ENCODE measurements at regions not wholly inside any gene's neighbourhood (a gene's known extent, or its start where the extent isn't known, plus 50 kb on each side); places are given as distances from the start of the nearest gene placed in this dataset.

DNA sequence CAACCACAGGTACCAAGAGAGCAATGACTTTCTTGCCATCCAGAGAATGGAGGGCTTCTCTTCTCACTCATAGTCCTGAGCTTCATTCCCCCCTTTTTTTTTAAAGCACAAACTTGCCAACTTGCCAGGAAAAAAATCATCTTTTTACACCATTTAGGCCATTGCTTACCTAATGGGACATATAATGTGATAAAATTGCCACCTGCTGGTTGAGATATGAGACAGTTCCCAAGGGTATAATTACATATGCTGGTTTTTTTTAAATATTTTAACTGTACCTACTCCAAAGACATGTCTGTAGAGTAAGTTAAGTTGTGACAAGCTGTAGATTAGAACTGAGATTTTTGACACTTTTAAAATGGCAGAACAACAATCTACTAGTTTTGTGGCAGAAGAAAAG is 519.1 kb upstream of the SEL1L start:
- Histone ChIP-seq H3K27me3 (no peaks in the 10 kb centered on the region), H3K27ac (no peak overlapping the region), H3K4me3 (no peak overlapping the region), H3K9me3 (no peaks in the 10 kb centered on the region), H3K36me3 (no peaks in the 10 kb centered on the region), H3K4me1 (no peaks in the 10 kb centered on the region)
- no peak for DNase-seq
- intact Hi-C loops (cut with DNase I) = no loop called here
- ATAC-seq = peak in 1 of 4 donors; percentile 45
- TF ChIP-seq, protein P1, sequence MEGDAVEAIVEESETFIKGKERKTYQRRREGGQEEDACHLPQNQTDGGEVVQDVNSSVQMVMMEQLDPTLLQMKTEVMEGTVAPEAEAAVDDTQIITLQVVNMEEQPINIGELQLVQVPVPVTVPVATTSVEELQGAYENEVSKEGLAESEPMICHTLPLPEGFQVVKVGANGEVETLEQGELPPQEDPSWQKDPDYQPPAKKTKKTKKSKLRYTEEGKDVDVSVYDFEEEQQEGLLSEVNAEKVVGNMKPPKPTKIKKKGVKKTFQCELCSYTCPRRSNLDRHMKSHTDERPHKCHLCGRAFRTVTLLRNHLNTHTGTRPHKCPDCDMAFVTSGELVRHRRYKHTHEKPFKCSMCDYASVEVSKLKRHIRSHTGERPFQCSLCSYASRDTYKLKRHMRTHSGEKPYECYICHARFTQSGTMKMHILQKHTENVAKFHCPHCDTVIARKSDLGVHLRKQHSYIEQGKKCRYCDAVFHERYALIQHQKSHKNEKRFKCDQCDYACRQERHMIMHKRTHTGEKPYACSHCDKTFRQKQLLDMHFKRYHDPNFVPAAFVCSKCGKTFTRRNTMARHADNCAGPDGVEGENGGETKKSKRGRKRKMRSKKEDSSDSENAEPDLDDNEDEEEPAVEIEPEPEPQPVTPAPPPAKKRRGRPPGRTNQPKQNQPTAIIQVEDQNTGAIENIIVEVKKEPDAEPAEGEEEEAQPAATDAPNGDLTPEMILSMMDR (IDR thresholded peaks at IDR 0.05) = peak in 2 of 4 donors; percentile 8 to 24
- TF ChIP-seq POLR2A (IDR thresholded peaks at IDR 0.05) = no peak

DNA sequence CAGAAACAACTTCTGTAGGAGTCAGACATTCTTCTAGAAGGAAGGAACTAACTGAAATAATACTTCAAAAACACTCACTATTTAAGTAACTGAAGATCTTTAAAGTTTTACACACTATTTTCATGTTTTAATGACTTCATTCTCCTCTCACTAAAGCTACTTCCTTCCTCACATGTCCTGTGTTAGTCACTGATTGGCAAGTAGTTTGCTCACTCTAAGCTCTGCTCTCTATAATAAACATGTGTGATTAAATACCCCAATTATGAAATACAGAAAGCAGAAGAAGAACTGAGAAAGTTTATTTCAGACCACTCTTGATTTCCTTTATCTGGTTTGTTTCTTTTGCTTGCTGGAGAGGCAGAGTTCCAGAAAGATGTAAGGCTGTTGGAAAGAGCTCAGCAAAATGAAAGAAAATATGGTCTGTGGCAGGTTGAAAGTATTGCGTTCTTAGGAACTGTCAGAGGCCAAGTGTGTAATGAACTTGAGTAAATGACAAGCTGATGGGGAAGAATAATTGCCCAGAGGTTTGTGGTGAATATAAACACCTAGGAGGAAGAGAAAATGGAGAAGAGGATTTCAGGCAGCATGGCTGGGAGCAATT is 522.0 kb upstream of the SEL1L start:
- no peak for DNase-seq
- H3K27me3 ChIP-seq = no peaks in the 10 kb centered on the region
- no peaks in the 10 kb centered on the region for H3K36me3 ChIP-seq
- intact Hi-C loops (cut with DNase I) = no loop called here
- TF ChIP-seq, protein P1 (IDR thresholded peaks at IDR 0.05) = no peak
- no peak for TF ChIP-seq POLR2A (IDR thresholded peaks at IDR 0.05)
- peak in 3 of 4 donors; percentile 61 to 67 (median 61) for ATAC-seq
- 31% methylated on average over 1 of the region's 1 CpG for WGBS (ENCODE audit: insufficient coverage, low coverage, low lambda C conversion rate, missing lambda C conversion rate)
- H3K4me1 ChIP-seq = no peaks in the 10 kb centered on the region
- H3K27ac ChIP-seq = no peak overlapping the region
- H3K4me3 ChIP-seq = no peak overlapping the region
- no peaks in the 10 kb centered on the region for H3K9me3 ChIP-seq

DNA sequence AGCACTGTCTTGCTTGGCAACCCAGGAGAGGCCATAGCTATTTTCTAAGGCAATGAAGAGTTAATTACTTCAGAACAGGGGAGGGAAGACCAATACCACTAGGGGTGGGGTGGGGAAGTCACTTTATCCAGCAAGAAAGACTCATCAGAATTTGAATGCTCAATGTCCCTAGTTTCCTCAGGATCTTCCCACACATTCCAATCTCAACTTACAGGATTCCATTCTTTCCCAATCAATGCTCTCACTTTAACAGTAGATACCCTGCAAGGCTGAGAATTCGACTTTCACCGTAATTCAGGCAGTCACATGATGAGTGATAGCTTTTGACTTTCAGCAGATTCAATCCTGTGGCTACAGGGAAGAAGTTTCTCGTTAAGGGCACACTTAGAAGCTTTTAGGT is 526.6 kb upstream of the SEL1L start:
- no peak for DNase-seq
- intact Hi-C loops (cut with DNase I) = no loop called here
- WGBS (ENCODE audit: insufficient coverage, low coverage, low lambda C conversion rate, missing lambda C conversion rate) = 24% methylated on average over 3 of the region's 3 CpGs
- Histone ChIP-seq H3K9me3 (no peaks in the 10 kb centered on the region), H3K4me1 (no peaks in the 10 kb centered on the region), H3K27me3 (no peaks in the 10 kb centered on the region), H3K4me3 (no peak overlapping the region), H3K36me3 (no peaks in the 10 kb centered on the region), H3K27ac (no peak overlapping the region)
- ATAC-seq = no peak
- TF ChIP-seq, protein P1 (IDR thresholded peaks at IDR 0.05) = no peak
- TF ChIP-seq POLR2A (IDR thresholded peaks at IDR 0.05) = no peak

DNA sequence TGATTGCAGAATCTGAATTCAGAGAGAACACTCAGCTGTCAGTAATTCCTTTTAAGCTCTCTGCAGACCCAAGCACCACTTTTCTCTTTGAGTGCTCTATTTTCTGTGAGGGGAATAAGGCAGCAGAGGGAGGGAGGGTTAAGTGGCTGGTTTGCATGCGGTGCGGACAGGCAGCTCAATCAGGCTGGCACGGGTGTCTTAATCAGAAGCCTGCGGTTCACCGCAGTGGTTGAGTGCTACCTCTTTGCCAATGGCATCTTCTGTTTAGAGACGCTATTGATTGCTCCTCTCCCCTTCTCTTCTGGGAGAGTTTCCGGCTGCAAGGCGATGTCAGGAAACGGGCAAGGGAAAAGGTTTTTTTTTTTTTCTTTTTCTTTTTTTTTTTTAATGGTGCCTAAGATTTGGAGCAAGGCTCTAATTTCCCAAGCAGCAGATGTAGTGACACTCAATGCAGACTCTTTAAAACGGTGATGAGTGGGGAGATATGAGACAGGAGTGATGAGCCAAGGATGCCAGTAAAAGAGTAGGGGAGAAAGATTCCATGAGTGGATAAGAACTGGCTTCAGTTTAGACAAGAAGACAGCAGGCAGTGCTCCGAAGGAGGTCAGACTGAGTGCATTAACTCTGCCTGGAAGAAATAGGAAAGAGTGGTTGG is 533.7 kb upstream of the SEL1L start:
- H3K4me3 ChIP-seq = no peak overlapping the region
- no peaks in the 10 kb centered on the region for H3K9me3 ChIP-seq
- TF ChIP-seq POLR2A (IDR thresholded peaks at IDR 0.05) = no peak
- TF ChIP-seq, protein P1 (IDR thresholded peaks at IDR 0.05) = no peak
- ATAC-seq (no peak), DNase-seq (no peak)
- intact Hi-C loops (cut with DNase I) = no loop called here
- H3K27ac ChIP-seq = no peak overlapping the region
- WGBS (ENCODE audit: insufficient coverage, low coverage, low lambda C conversion rate, missing lambda C conversion rate) = 54% methylated on average over 11 of the region's 11 CpGs
- no peaks in the 10 kb centered on the region for H3K36me3 ChIP-seq
- no peaks in the 10 kb centered on the region for H3K27me3 ChIP-seq
- no peaks in the 10 kb centered on the region for H3K4me1 ChIP-seq
